SK-N-SH treated with all-trans-retinoic acid at 6 μM for 48 hours (cell line): ENCODE measurements at regions not wholly inside any gene's neighbourhood (a gene's known extent, or its start where the extent isn't known, plus 50 kb on each side); places are given as distances from the start of the nearest gene placed in this dataset.

Experiments used
- ATAC-seq: fragments of 200-7000 bp; cut with Tn5 transposase; 3 replicates; pipeline ENCODE4 v1.9.1; 2020; ENCODE audit warnings: mild to moderate bottlenecking, moderate library complexity
- BACH2 ChIP-seq: fragments of 250-450 bp; sonication (Bioruptor Pico); IDR thresholded peaks from 2 replicates; pipeline ENCODE4 v1.9.0; 2021; ENCODE audit warnings: mild to moderate bottlenecking, borderline replicate concordance
- CREB5 ChIP-seq: fragments of 250-450 bp; sonication (Bioruptor Pico); IDR thresholded peaks from 2 replicates; pipeline ENCODE4 v1.5.1; 2020; ENCODE audit warnings: low read depth, mild to moderate bottlenecking, moderate library complexity
- CSDC2 ChIP-seq: fragments of 250-450 bp; sonication (Bioruptor Pico); IDR thresholded peaks from 2 replicates; pipeline ENCODE4 v1.5.0; 2020; ENCODE audit warnings: mild to moderate bottlenecking, moderate library complexity
- CSRNP3 ChIP-seq: fragments of 250-450 bp; sonication (Bioruptor Pico); IDR thresholded peaks from 2 replicates; pipeline ENCODE4 v1.5.1; 2021; ENCODE audit warnings: mild to moderate bottlenecking, moderate library complexity
- GLIS3 ChIP-seq: fragments of 250-450 bp; sonication (Bioruptor Pico); IDR thresholded peaks from 2 replicates; pipeline ENCODE4 v1.5.0; 2020; ENCODE audit warnings: mild to moderate bottlenecking, moderate library complexity
- OSR1 ChIP-seq: fragments of 250-450 bp; sonication (Bioruptor Pico); IDR thresholded peaks from 2 replicates; pipeline ENCODE4 v1.8.0; 2022; ENCODE audit warnings: moderate library complexity, mild to moderate bottlenecking, inconsistent platforms
- PPARA ChIP-seq: fragments of 250-450 bp; sonication (Bioruptor Pico); IDR thresholded peaks from 2 replicates; pipeline ENCODE4 v1.5.0; 2020; ENCODE audit warnings: mild to moderate bottlenecking, borderline replicate concordance
- SNAI2 ChIP-seq: fragments of 250-450 bp; sonication (Bioruptor Pico); IDR thresholded peaks from 2 replicates; pipeline ENCODE4 v1.5.0; 2020; ENCODE audit warnings: mild to moderate bottlenecking, moderate library complexity
- TCF4 ChIP-seq: fragments of 250-450 bp; sonication (Bioruptor Pico); IDR thresholded peaks from 2 replicates; pipeline ENCODE4 v1.8.0; 2021; ENCODE audit warnings: mild to moderate bottlenecking, moderate library complexity, borderline replicate concordance
- TOX ChIP-seq: fragments of 250-450 bp; sonication (Bioruptor Pico); IDR thresholded peaks from 2 replicates; pipeline ENCODE4 v1.8.0; 2021; ENCODE audit warnings: mild to moderate bottlenecking, moderate library complexity, borderline replicate concordance
- TSHZ2 ChIP-seq: fragments of 250-450 bp; sonication (Bioruptor Pico); IDR thresholded peaks from 2 replicates; pipeline ENCODE4 v1.5.0; 2020; ENCODE audit warnings: mild to moderate bottlenecking, moderate library complexity
- ZC3H10 ChIP-seq: fragments of 250-450 bp; sonication (Bioruptor Pico); IDR thresholded peaks from 2 replicates; pipeline ENCODE4 v1.5.1; 2021; ENCODE audit warnings: mild to moderate bottlenecking, moderate library complexity
- ZNF565 ChIP-seq: fragments of 450-650 bp; formaldehyde crosslinking; conservative IDR thresholded peaks from 2 replicates; pipeline ENCODE4 v1.5.0; 2020; ENCODE audit warnings: low read depth, mild to moderate bottlenecking, moderate library complexity
- ZNF8 ChIP-seq: fragments of 450-650 bp; formaldehyde crosslinking; IDR thresholded peaks from 2 replicates; pipeline ENCODE4 v1.5.0; 2020; ENCODE audit warnings: mild to moderate bottlenecking, moderate library complexity
- TF ChIP-seq, protein P1 (sequence below): fragments of 250-450 bp; sonication (Bioruptor Pico); IDR thresholded peaks from 2 replicates; pipeline ENCODE4 v1.8.0; 2021; ENCODE audit warnings: low read depth, mild to moderate bottlenecking, moderate library complexity, borderline replicate concordance
- TF ChIP-seq, protein P2 (sequence below): fragments of 250-450 bp; sonication (Bioruptor Pico); IDR thresholded peaks from 2 replicates; pipeline ENCODE4 v1.8.0; 2020; ENCODE audit warnings: mild to moderate bottlenecking, moderate library complexity, borderline replicate concordance

DNA sequence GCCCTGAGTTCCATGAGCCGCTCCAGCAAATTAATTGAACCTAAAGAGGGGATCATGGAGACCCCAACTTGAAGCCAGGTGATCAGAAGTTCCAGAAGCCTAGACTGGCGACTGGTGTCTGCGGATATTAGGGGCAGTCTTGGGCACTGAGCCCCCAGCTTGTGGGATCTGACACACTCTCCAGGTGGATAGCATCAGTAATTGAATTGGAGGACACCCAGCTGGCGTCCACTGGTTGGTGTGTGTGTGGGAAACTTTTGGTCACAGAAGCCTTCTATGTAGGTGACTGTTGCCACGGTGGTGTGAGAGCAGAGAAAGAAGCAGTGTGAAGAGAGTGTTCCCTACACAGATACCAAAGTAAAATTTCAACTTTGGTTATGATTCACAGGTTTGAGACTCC, 106.0 kb upstream of the ADPGK start:
- ATAC-seq, result no peak
- TF ChIP-seq BACH2 (CRISPR knock-in tag) (no peak), GLIS3 (CRISPR knock-in tag) (no peak)
- TF ChIP-seq, all 23 proteins: peak for 0

- TF ChIP-seq CSRNP3 (CRISPR knock-in tag) (no peak), CSDC2 (no peak), TCF4 (CRISPR knock-in tag) (no peak), TOX (no peak), SNAI2 (CRISPR knock-in tag) (no peak), CREB5 (CRISPR knock-in tag) (no peak), ZNF565 (CRISPR knock-in tag) (no peak), ZC3H10 (CRISPR knock-in tag) (no peak), OSR1 (CRISPR knock-in tag) (no peak), TSHZ2 (CRISPR knock-in tag) (no peak), ZNF8 (no peak)
- TF ChIP-seq, protein P1, sequence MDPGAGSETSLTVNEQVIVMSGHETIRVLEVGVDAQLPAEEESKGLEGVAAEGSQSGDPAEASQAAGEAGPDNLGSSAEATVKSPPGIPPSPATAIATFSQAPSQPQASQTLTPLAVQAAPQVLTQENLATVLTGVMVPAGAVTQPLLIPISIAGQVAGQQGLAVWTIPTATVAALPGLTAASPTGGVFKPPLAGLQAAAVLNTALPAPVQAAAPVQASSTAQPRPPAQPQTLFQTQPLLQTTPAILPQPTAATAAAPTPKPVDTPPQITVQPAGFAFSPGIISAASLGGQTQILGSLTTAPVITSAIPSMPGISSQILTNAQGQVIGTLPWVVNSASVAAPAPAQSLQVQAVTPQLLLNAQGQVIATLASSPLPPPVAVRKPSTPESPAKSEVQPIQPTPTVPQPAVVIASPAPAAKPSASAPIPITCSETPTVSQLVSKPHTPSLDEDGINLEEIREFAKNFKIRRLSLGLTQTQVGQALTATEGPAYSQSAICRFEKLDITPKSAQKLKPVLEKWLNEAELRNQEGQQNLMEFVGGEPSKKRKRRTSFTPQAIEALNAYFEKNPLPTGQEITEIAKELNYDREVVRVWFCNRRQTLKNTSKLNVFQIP, result no peak
- TF ChIP-seq, protein P2, sequence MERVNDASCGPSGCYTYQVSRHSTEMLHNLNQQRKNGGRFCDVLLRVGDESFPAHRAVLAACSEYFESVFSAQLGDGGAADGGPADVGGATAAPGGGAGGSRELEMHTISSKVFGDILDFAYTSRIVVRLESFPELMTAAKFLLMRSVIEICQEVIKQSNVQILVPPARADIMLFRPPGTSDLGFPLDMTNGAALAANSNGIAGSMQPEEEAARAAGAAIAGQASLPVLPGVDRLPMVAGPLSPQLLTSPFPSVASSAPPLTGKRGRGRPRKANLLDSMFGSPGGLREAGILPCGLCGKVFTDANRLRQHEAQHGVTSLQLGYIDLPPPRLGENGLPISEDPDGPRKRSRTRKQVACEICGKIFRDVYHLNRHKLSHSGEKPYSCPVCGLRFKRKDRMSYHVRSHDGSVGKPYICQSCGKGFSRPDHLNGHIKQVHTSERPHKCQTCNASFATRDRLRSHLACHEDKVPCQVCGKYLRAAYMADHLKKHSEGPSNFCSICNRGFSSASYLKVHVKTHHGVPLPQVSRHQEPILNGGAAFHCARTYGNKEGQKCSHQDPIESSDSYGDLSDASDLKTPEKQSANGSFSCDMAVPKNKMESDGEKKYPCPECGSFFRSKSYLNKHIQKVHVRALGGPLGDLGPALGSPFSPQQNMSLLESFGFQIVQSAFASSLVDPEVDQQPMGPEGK (CRISPR knock-in tag), result no peak
- TF ChIP-seq, all 23 proteins: peak for 0
- ATAC-seq, result no peak
Observed at GRCh38 chr15:72888811-72889210, 105.3 kb upstream of the ADPGK start.

- ATAC-seq, result no peak
- TF ChIP-seq CSRNP3 (CRISPR knock-in tag) (no peak), CREB5 (CRISPR knock-in tag) (no peak), TOX (no peak), PPARA (CRISPR knock-in tag) (no peak), ZNF8 (no peak), GLIS3 (CRISPR knock-in tag) (no peak), BACH2 (CRISPR knock-in tag) (no peak), SNAI2 (CRISPR knock-in tag) (no peak), TSHZ2 (CRISPR knock-in tag) (no peak)
- TF ChIP-seq, protein P1, result no peak
Observed at GRCh38 chr15:72888211-72888610, 104.7 kb upstream of the ADPGK start.
